H9 (cell line): ENCODE measurements at regions not wholly inside any gene's neighbourhood (a gene's known extent, or its start where the extent isn't known, plus 50 kb on each side); places are given as distances from the start of the nearest gene placed in this dataset.

Source experiments
- DNase-seq: peaks from one replicate; pipeline ENCODE4 v3.0.0-alpha.2; 2017
- H2AFZ ChIP-seq: one replicate; pipeline ENCODE4 v1.6.1; 2013; ENCODE audit warnings: mild to moderate bottlenecking, low read length, control low read depth, moderate library complexity
- H2AK5ac ChIP-seq: 2 replicates; pipeline ENCODE4 v1.6.1; 2013; ENCODE audit warnings: low read length, control low read depth, mixed read lengths; ENCODE audit not compliant: insufficient read length
- H2BK120ac ChIP-seq: one replicate; pipeline ENCODE4 v1.6.1; 2013; ENCODE audit warnings: low read depth, mild to moderate bottlenecking, low read length, control low read depth, inconsistent platforms; ENCODE audit not compliant: poor library complexity, severe bottlenecking
- H2BK12ac ChIP-seq: 2 replicates; pipeline ENCODE4 v1.6.1; 2013; ENCODE audit warnings: low read length, control low read depth, mixed read lengths, low read depth; ENCODE audit not compliant: insufficient read length
- H2BK15ac ChIP-seq: 2 replicates; pipeline ENCODE4 v1.6.1; 2013; ENCODE audit warnings: low read depth, low read length, control low read depth
- H2BK20ac ChIP-seq: one replicate; pipeline ENCODE4 v1.6.1; 2013; ENCODE audit warnings: low read depth, mild to moderate bottlenecking, low read length, control low read depth, inconsistent platforms; ENCODE audit not compliant: poor library complexity, severe bottlenecking
- H2BK5ac ChIP-seq: 2 replicates; pipeline ENCODE4 v1.6.1; 2013; ENCODE audit warnings: low read length, control low read depth, mixed read lengths; ENCODE audit not compliant: insufficient read length
- H3K14ac ChIP-seq: 2 replicates; pipeline ENCODE4 v1.6.1; 2013; ENCODE audit warnings: low read length, control low read depth; ENCODE audit not compliant: insufficient read depth
- H3K18ac ChIP-seq: 2 replicates; pipeline ENCODE4 v1.6.1; 2013; ENCODE audit warnings: low read depth, mild to moderate bottlenecking, mixed read lengths, low read length, control low read depth; ENCODE audit not compliant: insufficient read length
- H3K23ac ChIP-seq: 2 replicates; pipeline ENCODE4 v1.6.1; 2013; ENCODE audit warnings: low read length, control low read depth, mixed read lengths, low read depth; ENCODE audit not compliant: insufficient read length
- H3K23me2 ChIP-seq: 2 replicates; pipeline ENCODE4 v1.6.1; 2013; ENCODE audit warnings: low read depth, mild to moderate bottlenecking, mixed read lengths, low read length, control low read depth; ENCODE audit not compliant: insufficient read length, poor library complexity, severe bottlenecking
- H3K27ac ChIP-seq: 2 replicates; pipeline ENCODE4 v1.5.1; 2013; ENCODE audit warnings: low read length, control low read depth, mixed read lengths, low read depth; ENCODE audit not compliant: insufficient read length
- H3K27me3 ChIP-seq: 2 replicates; pipeline ENCODE4 v1.6.1; 2013; ENCODE audit warnings: low read length, control low read depth, inconsistent platforms; ENCODE audit not compliant: insufficient read depth
- H3K4ac ChIP-seq: 2 replicates; pipeline ENCODE4 v1.6.1; 2013; ENCODE audit warnings: low read depth, mild to moderate bottlenecking, control low read depth, inconsistent platforms, low read length, moderate library complexity
- H3K4me1 ChIP-seq: 2 replicates; pipeline ENCODE4 v1.6.1; 2013; ENCODE audit warnings: low read length, control low read depth, inconsistent platforms; ENCODE audit not compliant: insufficient read depth
- H3K4me2 ChIP-seq: 2 replicates; pipeline ENCODE4 v1.6.1; 2013; ENCODE audit warnings: low read length, control low read depth, mixed read lengths; ENCODE audit not compliant: insufficient read length, insufficient read depth
- H3K56ac ChIP-seq: 2 replicates; pipeline ENCODE4 v1.6.1; 2013; ENCODE audit warnings: low read depth, mild to moderate bottlenecking, mixed read lengths, low read length, control low read depth; ENCODE audit not compliant: insufficient read length
- H3K79me1 ChIP-seq: 2 replicates; pipeline ENCODE4 v1.6.1; 2013; ENCODE audit warnings: low read depth, mild to moderate bottlenecking, moderate library complexity, low read length, control low read depth, inconsistent platforms; ENCODE audit not compliant: insufficient read depth, poor library complexity, severe bottlenecking
- H3K79me2 ChIP-seq: 2 replicates; pipeline ENCODE4 v1.6.1; 2013; ENCODE audit warnings: low read length, control low read depth, inconsistent platforms; ENCODE audit not compliant: insufficient read depth
- H3K9ac ChIP-seq: 2 replicates; pipeline ENCODE4 v1.6.1; 2013; ENCODE audit warnings: low read length, control low read depth, mixed read lengths; ENCODE audit not compliant: insufficient read length; ENCODE audit errors: extremely low read depth
- H3K9me3 ChIP-seq: one replicate; pipeline ENCODE4 v1.6.1; 2013; ENCODE audit warnings: low read depth, low read length, inconsistent platforms; ENCODE audit not compliant: control insufficient read depth
- H3T11ph ChIP-seq: one replicate; pipeline ENCODE4 v1.6.1; 2013; ENCODE audit warnings: mild to moderate bottlenecking, low read length, control low read depth, inconsistent platforms
- H4K20me1 ChIP-seq: one replicate; pipeline ENCODE4 v1.6.1; 2013; ENCODE audit not compliant: control insufficient read depth, insufficient read length, insufficient read depth
- H4K5ac ChIP-seq: 2 replicates; pipeline ENCODE4 v1.6.1; 2013; ENCODE audit warnings: low read depth, mild to moderate bottlenecking, mixed read lengths, low read length, control low read depth; ENCODE audit not compliant: insufficient read length
- H4K8ac ChIP-seq: replicated peaks from 2 replicates; pipeline ENCODE4 v1.6.1; 2013; ENCODE audit warnings: low read length, control low read depth, mixed read lengths, low read depth; ENCODE audit not compliant: insufficient read length
- H4K91ac ChIP-seq: 2 replicates; pipeline ENCODE4 v1.6.1; 2013; ENCODE audit warnings: low read depth, mild to moderate bottlenecking, moderate library complexity, mixed read lengths, low read length, control low read depth; ENCODE audit not compliant: insufficient read length
- H3K27ac Mint-ChIP-seq, 3 experiments: 2 replicates in 2 of 3; 3 replicates in 1 of 3; pipeline ENCODE4 v1.8.0; 2020 to 2021; ENCODE audit warnings: mixed read lengths in 3 of 3, mild to moderate bottlenecking in 1 of 3, moderate library complexity in 1 of 3
- H3K27me3 Mint-ChIP-seq: 2 replicates; pipeline ENCODE4 v1.8.0; 2021; ENCODE audit warnings: low read depth, mild to moderate bottlenecking, moderate library complexity, mixed read lengths
- H3K36me3 Mint-ChIP-seq, 3 experiments: 2 replicates in 2 of 3; 3 replicates in 1 of 3; pipeline ENCODE4 v1.8.0; 2020 to 2021; ENCODE audit warnings: low read depth in 3 of 3, mixed read lengths in 3 of 3; ENCODE audit not compliant: insufficient read depth in 1 of 3
- H3K4me1 Mint-ChIP-seq, 2 experiments: 2 replicates each; pipeline ENCODE4 v1.8.0; 2020; ENCODE audit warnings: mixed read lengths in 2 of 2
- H3K4me3 Mint-ChIP-seq, 2 experiments: 2 replicates in 1 of 2; 3 replicates in 1 of 2; pipeline ENCODE4 v1.8.0; 2020 to 2021; ENCODE audit warnings: mild to moderate bottlenecking in 2 of 2, mixed read lengths in 2 of 2, moderate library complexity in 1 of 2
- H3K9me3 Mint-ChIP-seq, 2 experiments: 2 replicates in 1 of 2; 3 replicates in 1 of 2; pipeline ENCODE4 v1.8.0; 2020; ENCODE audit warnings: mild to moderate bottlenecking in 2 of 2, mixed read lengths in 2 of 2, moderate library complexity in 1 of 2
- WGBS: extraction: QIAGEN DNeasy Blood & Tissue Kit; methylation state at CpG from one replicate; pipeline ENCODE4 v1.1.7; 2013; ENCODE audit warnings: missing lambda C conversion rate, low lambda C conversion rate, mixed read lengths; ENCODE audit not compliant: insufficient read length; ENCODE audit errors: extremely low coverage; 5-methylcytosine and 5-hydroxymethylcytosine counted together
- TF ChIP-seq, protein P1 (sequence below): fragments of 200-600 bp; sonication (generic); conservative IDR thresholded peaks from 3 replicates; pipeline ENCODE4 v1.8.0; 2021; ENCODE audit warnings: antibody characterized with exemption, mild to moderate bottlenecking

GRCh38 chr20:50320901-50321796 lies 130.5 kb downstream of the CEBPB start:
- no peak overlapping the region for H3K4me2 ChIP-seq
- no peak overlapping the region for H4K5ac ChIP-seq
- peak overlapping the region; percentile 44 for H3K18ac ChIP-seq
- peak; percentile 94 for DNase-seq
- peak overlapping the region in 2 of 3 experiments; percentile 76 to 94; a peak in 4 of 7 replicates for H3K27ac Mint-ChIP-seq
- no peak overlapping the region for H2BK12ac ChIP-seq
- TF ChIP-seq, protein P1, sequence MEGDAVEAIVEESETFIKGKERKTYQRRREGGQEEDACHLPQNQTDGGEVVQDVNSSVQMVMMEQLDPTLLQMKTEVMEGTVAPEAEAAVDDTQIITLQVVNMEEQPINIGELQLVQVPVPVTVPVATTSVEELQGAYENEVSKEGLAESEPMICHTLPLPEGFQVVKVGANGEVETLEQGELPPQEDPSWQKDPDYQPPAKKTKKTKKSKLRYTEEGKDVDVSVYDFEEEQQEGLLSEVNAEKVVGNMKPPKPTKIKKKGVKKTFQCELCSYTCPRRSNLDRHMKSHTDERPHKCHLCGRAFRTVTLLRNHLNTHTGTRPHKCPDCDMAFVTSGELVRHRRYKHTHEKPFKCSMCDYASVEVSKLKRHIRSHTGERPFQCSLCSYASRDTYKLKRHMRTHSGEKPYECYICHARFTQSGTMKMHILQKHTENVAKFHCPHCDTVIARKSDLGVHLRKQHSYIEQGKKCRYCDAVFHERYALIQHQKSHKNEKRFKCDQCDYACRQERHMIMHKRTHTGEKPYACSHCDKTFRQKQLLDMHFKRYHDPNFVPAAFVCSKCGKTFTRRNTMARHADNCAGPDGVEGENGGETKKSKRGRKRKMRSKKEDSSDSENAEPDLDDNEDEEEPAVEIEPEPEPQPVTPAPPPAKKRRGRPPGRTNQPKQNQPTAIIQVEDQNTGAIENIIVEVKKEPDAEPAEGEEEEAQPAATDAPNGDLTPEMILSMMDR, result no peak
- H3K79me2 ChIP-seq, result no peaks in the 10 kb centered on the region
- no peak overlapping the region for H2BK20ac ChIP-seq
- H3K23me2 ChIP-seq, result no peaks in the 10 kb centered on the region
- H2AK5ac ChIP-seq, result peak overlapping the region; percentile 17
- H4K91ac ChIP-seq, result no peak overlapping the region
- H3K4me1 Mint-ChIP-seq, result peaks cover 18 to 20% of the 10 kb centered on the region in 2 experiments
- no peaks in the 10 kb centered on the region for H3K27me3 ChIP-seq
- no peaks in the 10 kb centered on the region for H4K20me1 ChIP-seq
- no peaks in the 10 kb centered on the region; a peak in 1 of 7 replicates for H3K36me3 Mint-ChIP-seq
- no peak overlapping the region for H3K27ac ChIP-seq
- no peak overlapping the region for H3K56ac ChIP-seq
- no peak overlapping the region for H4K8ac ChIP-seq
- no peak overlapping the region for H2BK120ac ChIP-seq
- no peaks in the 10 kb centered on the region for H3K4me1 ChIP-seq
- H2AFZ ChIP-seq, result no peak overlapping the region
- H2BK5ac ChIP-seq, result no peak overlapping the region
- peaks cover 2% of the 10 kb centered on the region for H3K27me3 Mint-ChIP-seq
- no CpG with 5 or more reads among the region's 21 CpGs for WGBS
- peaks cover 0 to 7% of the 10 kb centered on the region in 2 experiments; a peak in 1 of 5 replicates for H3K9me3 Mint-ChIP-seq
- H3K23ac ChIP-seq, result no peak overlapping the region
- H3K4ac ChIP-seq, result no peak overlapping the region
- H3K9me3 ChIP-seq, result no peaks in the 10 kb centered on the region
- H3K79me1 ChIP-seq, result no peaks in the 10 kb centered on the region
- H3T11ph ChIP-seq, result no peak overlapping the region
- H3K4me3 Mint-ChIP-seq, result peak overlapping the region in 1 of 2 experiments; percentile 47; a peak in 2 of 5 replicates
- no peak overlapping the region for H2BK15ac ChIP-seq
- H3K9ac ChIP-seq, result no peak overlapping the region
- peak overlapping the region; percentile 59 for H3K14ac ChIP-seq
